B cell (primary cell): ENCODE measurements at regions not wholly inside any gene's neighbourhood (a gene's known extent, or its start where the extent isn't known, plus 50 kb on each side); places are given as distances from the start of the nearest gene placed in this dataset.

ENCODE experiments used
- ATAC-seq: fragments of 200-7000 bp; cut with Tn5 transposase; one replicate; pipeline ENCODE4 v1.10.0; 2021; ENCODE audit warnings: low read depth, mild to moderate bottlenecking, moderate number of reproducible peaks, moderate library complexity
- CTCF ChIA-PET: fragments of 350-600 bp; sonication (Branson Sonifier 250); formaldehyde crosslinking; loops from one replicate; lab custom pipeline; 2021; ENCODE audit warnings: antibody characterized with exemption, inconsistent platforms; lab: Charles Lee
- POLR2A ChIA-PET: fragments of 350-600 bp; sonication (Branson Sonifier 250); formaldehyde crosslinking; loops from one replicate; lab custom pipeline; 2021; ENCODE audit warnings: antibody characterized with exemption; lab: Charles Lee
- DNase-seq: peaks from one replicate; pipeline ENCODE4 v3.0.0; 2013
- H2AFZ ChIP-seq: 2 replicates; pipeline ENCODE4 v1.6.1; 2012; ENCODE audit warnings: mild to moderate bottlenecking, low read depth, low read length; ENCODE audit not compliant: insufficient read depth, poor library complexity, severe bottlenecking
- H3K27ac ChIP-seq, 2 donors: 1 replicate in 1 of 2; 2 replicates in 1 of 2; pipeline ENCODE4 v1.5.1; 2012 to 2013; ENCODE audit warnings: low read length in 2 of 2, mild to moderate bottlenecking in 2 of 2, moderate library complexity in 1 of 2
- H3K27me3 ChIP-seq, 4 experiments: fragments of 200-600 bp in 1 of 4; sonication (generic) in 1 of 4; replicated peaks in 1 of 4; 1 replicate in 2 of 4; 2 replicates in 2 of 4; pipeline versions ENCODE4 v1.6.1 to v1.7.0; 2013 to 2016; ENCODE audit warnings: low read length in 3 of 4, mild to moderate bottlenecking in 2 of 4, mixed read lengths in 1 of 4, moderate library complexity in 1 of 4; ENCODE audit not compliant: insufficient read depth in 4 of 4, control insufficient read depth in 3 of 4; ENCODE audit errors: control extremely low read depth in 1 of 4
- H3K36me3 ChIP-seq, 2 experiments: replicated peaks in 1 of 2; 1 replicate in 1 of 2; 2 replicates in 1 of 2; pipeline versions ENCODE4 v1.6.1 to v1.7.1; 2013; ENCODE audit warnings: low read length in 1 of 2; ENCODE audit not compliant: insufficient read depth in 2 of 2, control insufficient read depth in 1 of 2; ENCODE audit errors: control extremely low read depth in 1 of 2, extremely low read depth in 1 of 2
- H3K4me1 ChIP-seq, 2 donors: fragments of 200-600 bp in 1 of 2; sonication (generic) in 1 of 2; 1 replicate in 1 of 2; 2 replicates in 1 of 2; pipeline versions ENCODE4 v1.5.1 to v1.6.1; 2013 to 2017; ENCODE audit warnings: low read length in 2 of 2; ENCODE audit not compliant: control insufficient read depth in 2 of 2, insufficient read depth in 2 of 2
- H3K4me2 ChIP-seq: replicated peaks from 2 replicates; pipeline ENCODE3; 2012; ENCODE audit warnings: mild to moderate bottlenecking, low read depth, low read length; ENCODE audit not compliant: poor library complexity, severe bottlenecking
- H3K4me3 ChIP-seq, 5 experiments: fragments of 200-600 bp in 1 of 5; sonication (generic) in 1 of 5; 1 replicate in 3 of 5; 2 replicates in 2 of 5; pipeline versions ENCODE4 v1.5.1 to v1.7.0; 2011 to 2016; ENCODE audit warnings: low read length in 4 of 5, mild to moderate bottlenecking in 4 of 5, low read depth in 2 of 5, control low read depth in 1 of 5, moderate library complexity in 1 of 5; ENCODE audit not compliant: insufficient read depth in 1 of 5; ENCODE audit errors: control extremely low read depth in 1 of 5, extremely low read depth in 1 of 5
- H3K79me2 ChIP-seq: fragments of 200-600 bp; sonication (generic); one replicate; pipeline ENCODE4 v1.6.0; 2016; ENCODE audit warnings: low read length; ENCODE audit not compliant: control insufficient read depth, insufficient read depth
- H3K9ac ChIP-seq: fragments of 200-600 bp; sonication (generic); 2 replicates; pipeline ENCODE4 v1.6.1; 2017; ENCODE audit warnings: mild to moderate bottlenecking, low read length, moderate library complexity
- H3K9me3 ChIP-seq, 3 donors: one replicate each; pipeline versions ENCODE4 v1.6.1 to v1.7.1; 2013; ENCODE audit warnings: low read length in 2 of 3; ENCODE audit not compliant: control insufficient read depth in 2 of 3, insufficient read depth in 1 of 3; ENCODE audit errors: control extremely low read depth in 1 of 3
- H4K20me1 ChIP-seq: 2 replicates; pipeline ENCODE4 v1.6.0; 2012; ENCODE audit warnings: mild to moderate bottlenecking, low read length; ENCODE audit not compliant: insufficient read depth, control insufficient read depth, poor library complexity, severe bottlenecking
- H3K27ac Mint-ChIP-seq: one replicate; pipeline ENCODE4 v1.8.0; 2021; ENCODE audit warnings: mixed read lengths
- H3K27me3 Mint-ChIP-seq: one replicate; pipeline ENCODE4 v1.8.0; 2021; ENCODE audit warnings: mixed read lengths
- H3K4me1 Mint-ChIP-seq: one replicate; pipeline ENCODE4 v1.8.0; 2021; ENCODE audit warnings: mixed read lengths
- H3K4me3 Mint-ChIP-seq: one replicate; pipeline ENCODE4 v1.8.0; 2021; ENCODE audit warnings: mixed read lengths
- H3K9me3 Mint-ChIP-seq: one replicate; pipeline ENCODE4 v1.8.0; 2022; ENCODE audit warnings: mixed read lengths; ENCODE audit not compliant: insufficient read depth
- EZH2 ChIP-seq: IDR thresholded peaks from 2 replicates; pipeline ENCODE4 v1.6.1; 2012; ENCODE audit warnings: borderline replicate concordance, low read depth, mild to moderate bottlenecking, moderate library complexity, low read length; ENCODE audit not compliant: insufficient read depth, poor library complexity, severe bottlenecking
- WGBS: methylation state at CpG from one replicate; pipeline ENCODE4 v1.1.5; 2013; ENCODE audit warnings: missing lambda C conversion rate; ENCODE audit not compliant: insufficient coverage; 5-methylcytosine and 5-hydroxymethylcytosine counted together
- intact Hi-C: fragments of 100-400 bp; cut with micrococcal nuclease; formaldehyde crosslinking; loops from one replicate; pipeline ENCODE4 v1.10.0; 2022
- TF ChIP-seq, protein P1 (sequence below): fragments of 200-600 bp; IDR thresholded peaks from one replicate; pipeline ENCODE4 v1.8.0; 2022; ENCODE audit warnings: antibody characterized with exemption, mild to moderate bottlenecking

DNA sequence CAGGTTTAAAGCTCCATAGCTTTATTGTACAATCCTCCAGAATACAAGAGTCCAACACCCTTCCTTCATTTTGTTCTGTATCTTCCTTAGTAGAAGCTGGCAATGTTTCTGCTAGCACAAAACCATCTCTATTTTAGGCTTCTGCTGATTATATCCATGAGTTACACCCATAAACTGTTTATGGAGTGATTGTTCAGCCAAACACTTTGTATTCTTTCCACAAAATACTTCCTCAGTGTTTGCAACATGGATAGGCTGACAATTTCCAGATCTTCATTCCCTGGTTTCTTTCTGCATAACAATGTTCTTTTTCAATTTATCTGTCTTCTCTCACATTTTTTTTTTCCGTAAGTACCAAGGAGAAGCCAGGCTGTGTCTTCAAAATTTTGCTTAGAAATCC lies 839.9 kb upstream of the CDH8 start:
- Mint-ChIP-seq H3K27me3 (no peaks in the 10 kb centered on the region), H3K4me1 (no peaks in the 10 kb centered on the region), H3K27ac (no peak overlapping the region), H3K9me3 (peaks cover 11% of the 10 kb centered on the region), H3K4me3 (no peak overlapping the region)
- Histone ChIP-seq H3K27me3 (no peaks in the 10 kb centered on the region), H4K20me1 (no peaks in the 10 kb centered on the region), H3K36me3 (no peaks in the 10 kb centered on the region), H3K4me1 (no peaks in the 10 kb centered on the region), H3K9ac (no peak overlapping the region), H3K79me2 (no peaks in the 10 kb centered on the region), H3K27ac (no peak overlapping the region), H2AFZ (no peak overlapping the region), H3K4me2 (no peak overlapping the region), H3K9me3 (no peaks in the 10 kb centered on the region), H3K4me3 (no peak overlapping the region)
- no peak for DNase-seq
- POLR2A ChIA-PET: no interaction called here
- WGBS: 83% methylated on average over 1 of the region's 1 CpG
- CTCF ChIA-PET: no interaction called here
- TF ChIP-seq EZH2: no peak
- no peak for ATAC-seq
- intact Hi-C loops: no loop called here

- no peak overlapping the region for H3K4me3 ChIP-seq
- TF ChIP-seq, protein P1, sequence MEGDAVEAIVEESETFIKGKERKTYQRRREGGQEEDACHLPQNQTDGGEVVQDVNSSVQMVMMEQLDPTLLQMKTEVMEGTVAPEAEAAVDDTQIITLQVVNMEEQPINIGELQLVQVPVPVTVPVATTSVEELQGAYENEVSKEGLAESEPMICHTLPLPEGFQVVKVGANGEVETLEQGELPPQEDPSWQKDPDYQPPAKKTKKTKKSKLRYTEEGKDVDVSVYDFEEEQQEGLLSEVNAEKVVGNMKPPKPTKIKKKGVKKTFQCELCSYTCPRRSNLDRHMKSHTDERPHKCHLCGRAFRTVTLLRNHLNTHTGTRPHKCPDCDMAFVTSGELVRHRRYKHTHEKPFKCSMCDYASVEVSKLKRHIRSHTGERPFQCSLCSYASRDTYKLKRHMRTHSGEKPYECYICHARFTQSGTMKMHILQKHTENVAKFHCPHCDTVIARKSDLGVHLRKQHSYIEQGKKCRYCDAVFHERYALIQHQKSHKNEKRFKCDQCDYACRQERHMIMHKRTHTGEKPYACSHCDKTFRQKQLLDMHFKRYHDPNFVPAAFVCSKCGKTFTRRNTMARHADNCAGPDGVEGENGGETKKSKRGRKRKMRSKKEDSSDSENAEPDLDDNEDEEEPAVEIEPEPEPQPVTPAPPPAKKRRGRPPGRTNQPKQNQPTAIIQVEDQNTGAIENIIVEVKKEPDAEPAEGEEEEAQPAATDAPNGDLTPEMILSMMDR: no peak
- no peak for TF ChIP-seq EZH2
- no peak for DNase-seq
- H3K9me3 ChIP-seq: no peaks in the 10 kb centered on the region
- H3K79me2 ChIP-seq: no peaks in the 10 kb centered on the region
- no peak overlapping the region for H3K27ac ChIP-seq
- no peak overlapping the region for H2AFZ ChIP-seq
- Mint-ChIP-seq H3K4me3 (no peak overlapping the region), H3K4me1 (no peaks in the 10 kb centered on the region), H3K27ac (no peak overlapping the region), H3K9me3 (peaks cover 8% of the 10 kb centered on the region), H3K27me3 (no peaks in the 10 kb centered on the region)
- H3K4me1 ChIP-seq: no peaks in the 10 kb centered on the region
- H4K20me1 ChIP-seq: no peaks in the 10 kb centered on the region
- POLR2A ChIA-PET: no interaction called here
- CTCF ChIA-PET: no interaction called here
- no CpG with 5 or more reads among the region's 1 CpG for WGBS
- no peak overlapping the region for H3K4me2 ChIP-seq
- intact Hi-C loops: no loop called here
- ATAC-seq: no peak
- no peak overlapping the region for H3K9ac ChIP-seq
- no peaks in the 10 kb centered on the region for H3K27me3 ChIP-seq
- no peaks in the 10 kb centered on the region for H3K36me3 ChIP-seq
These were observed 836.1 kb upstream of the CDH8 start for GRCh38 chr16:62872339-62872738.
